GM12892 (cell line): ENCODE measurements at regions not wholly inside any gene's neighbourhood (a gene's known extent, or its start where the extent isn't known, plus 50 kb on each side); places are given as distances from the start of the nearest gene placed in this dataset.

ENCODE experiments used
- DNase-seq: peaks from one replicate; pipeline ENCODE4 v3.0.0; 2011; ENCODE audit not compliant: insufficient read length
- FAIRE-seq: peaks from 2 replicates; lab custom pipeline; 2011; peaks lifted over from hg19 to GRCh38; lab: Jason Lieb, UNC
- POLR2A ChIP-seq: IDR thresholded peaks from 2 replicates; pipeline ENCODE4 v1.6.1; 2011; ENCODE audit warnings: low read depth, low read length, control low read depth
- POLR2AphosphoS5 ChIP-seq: IDR thresholded peaks from 2 replicates; pipeline ENCODE4 v1.6.1; 2011; ENCODE audit warnings: low read depth, low read length, control low read depth
- TAF1 ChIP-seq: IDR thresholded peaks from 2 replicates; pipeline ENCODE4 v1.6.1; 2011; ENCODE audit warnings: low read depth, mild to moderate bottlenecking, control low read depth, low read length, borderline replicate concordance

- FAIRE-seq (no peak), DNase-seq (no peak)
- TF ChIP-seq POLR2A (no peak), POLR2AphosphoS5 (no peak), TAF1 (no peak)
These were observed 198.6 kb downstream of the GADD45G start for GRCh38 chr9:89803403-89803802.

GRCh38 chr9:89804766-89805531 is 200.1 kb downstream of the GADD45G start:
- TF ChIP-seq TAF1: no peak
- TF ChIP-seq POLR2AphosphoS5: no peak
- no peak for TF ChIP-seq POLR2A
- no peak for FAIRE-seq

GRCh38 chr9:89805571-89806292 is 200.9 kb downstream of the GADD45G start:
- DNase-seq: no peak
- TF ChIP-seq POLR2AphosphoS5: no peak
- TF ChIP-seq TAF1: no peak
- no peak for TF ChIP-seq POLR2A
- FAIRE-seq: no peak

More at GRCh38 chr9:89804766-89805531, 200.1 kb downstream of the GADD45G start:
- DNase-seq: no peak

- peak; percentile 62 for FAIRE-seq
- DNase-seq: no peak
- no peak for TF ChIP-seq TAF1
These were observed 201.7 kb downstream of the GADD45G start for GRCh38 chr9:89806371-89807100.

- DNase-seq (no peak), FAIRE-seq (no peak)
- TF ChIP-seq POLR2A (no peak), TAF1 (no peak), POLR2AphosphoS5 (no peak)
These were observed 202.2 kb downstream of the GADD45G start for GRCh38 chr9:89807101-89807395.

- FAIRE-seq (peak; percentile 78), DNase-seq (no peak)
- TF ChIP-seq POLR2A (no peak), POLR2AphosphoS5 (no peak), TAF1 (no peak)
These were observed 202.9 kb downstream of the GADD45G start for GRCh38 chr9:89807682-89808075.

- DNase-seq (no peak), FAIRE-seq (peak; percentile 42)
These were observed 203.4 kb downstream of the GADD45G start for GRCh38 chr9:89808076-89808755.

GRCh38 chr9:89808756-89809181 is 204.0 kb downstream of the GADD45G start:
- DNase-seq: no peak
- FAIRE-seq: peak; percentile 14
- TF ChIP-seq POLR2A: no peak
- TF ChIP-seq POLR2AphosphoS5: no peak
- no peak for TF ChIP-seq TAF1

More at GRCh38 chr9:89808076-89808755, 203.4 kb downstream of the GADD45G start:
- TF ChIP-seq POLR2AphosphoS5 (no peak), POLR2A (no peak), TAF1 (no peak)

GRCh38 chr9:89810431-89810830 is 205.6 kb downstream of the GADD45G start:
- no peak for FAIRE-seq
- TF ChIP-seq TAF1 (no peak), POLR2A (no peak), POLR2AphosphoS5 (no peak)
- no peak for DNase-seq

GRCh38 chr9:89811356-89811755 is 206.5 kb downstream of the GADD45G start:
- TF ChIP-seq TAF1 (no peak), POLR2AphosphoS5 (no peak), POLR2A (no peak)
- FAIRE-seq (no peak), DNase-seq (no peak)
